ENCODE measurements at regions not wholly inside any gene's neighbourhood (a gene's known extent, or its start where the extent isn't known, plus 50 kb on each side); places are given as distances from the start of the nearest gene placed in this dataset.

GRCh38 chr6:87979737-87980136 lies 67.9 kb upstream of the SPACA1 start:
- TF ChIP-seq CTCF (IDR thresholded peaks at IDR 0.05) = no peak
- no peak for TF ChIP-seq POLR2A (IDR thresholded peaks at IDR 0.05)

Data from thyroid gland (tissue), 4 donors.